ENCODE measurements at regions not wholly inside any gene's neighbourhood (a gene's known extent, or its start where the extent isn't known, plus 50 kb on each side); places are given as distances from the start of the nearest gene placed in this dataset.

- no peak for DNase-seq (ENCODE audit: low read depth)
- H3K4me3 ChIP-seq (ENCODE audit: low read depth, low read length): no peak overlapping the region
- TF ChIP-seq CTCF (IDR thresholded peaks at IDR 0.05; ENCODE audit: low read depth, low read length, missing control alignments): no peak
These were observed 89.1 kb upstream of the VSTM2B start for GRCh38 chr19:29436591-29437103.

GRCh38 chr19:29439021-29439420 is 86.8 kb upstream of the VSTM2B start:
- H3K4me3 ChIP-seq (ENCODE audit: low read depth, low read length): no peak overlapping the region
- DNase-seq (ENCODE audit: low read depth): no peak
- no peak for TF ChIP-seq CTCF (IDR thresholded peaks at IDR 0.05; ENCODE audit: low read depth, low read length, missing control alignments)

GRCh38 chr19:29439688-29440550 is 85.9 kb upstream of the VSTM2B start:
- no peak overlapping the region for H3K4me3 ChIP-seq (ENCODE audit: low read depth, low read length)
- no peak for DNase-seq (ENCODE audit: low read depth)
- no peak for TF ChIP-seq CTCF (IDR thresholded peaks at IDR 0.05; ENCODE audit: low read depth, low read length, missing control alignments)

- no peak overlapping the region for H3K4me3 ChIP-seq (ENCODE audit: low read depth, low read length)
- no peak for TF ChIP-seq CTCF (IDR thresholded peaks at IDR 0.05; ENCODE audit: low read depth, low read length, missing control alignments)
- no peak for DNase-seq (ENCODE audit: low read depth)
These were observed 83.7 kb upstream of the VSTM2B start for GRCh38 chr19:29442094-29442493.

GRCh38 chr19:29442910-29443309 is 82.9 kb upstream of the VSTM2B start:
- H3K4me3 ChIP-seq (ENCODE audit: low read depth, low read length): no peak overlapping the region
- no peak for DNase-seq (ENCODE audit: low read depth)
- no peak for TF ChIP-seq CTCF (IDR thresholded peaks at IDR 0.05; ENCODE audit: low read depth, low read length, missing control alignments)

- DNase-seq (ENCODE audit: low read depth): no peak
- no peak for TF ChIP-seq CTCF (IDR thresholded peaks at IDR 0.05; ENCODE audit: low read depth, low read length, missing control alignments)
- H3K4me3 ChIP-seq (ENCODE audit: low read depth, low read length): no peak overlapping the region
These were observed 80.5 kb upstream of the VSTM2B start for GRCh38 chr19:29445246-29445645.

- no peak for DNase-seq (ENCODE audit: low read depth)
- no peak for TF ChIP-seq CTCF (IDR thresholded peaks at IDR 0.05; ENCODE audit: low read depth, low read length, missing control alignments)
These were observed 79.4 kb upstream of the VSTM2B start for GRCh38 chr19:29446361-29446760.

More at GRCh38 chr19:29446361-29446760, 79.4 kb upstream of the VSTM2B start:
- H3K4me3 ChIP-seq (ENCODE audit: low read depth, low read length): no peak overlapping the region
